MCF 10A (cell line): ENCODE measurements at regions not wholly inside any gene's neighbourhood (a gene's known extent, or its start where the extent isn't known, plus 50 kb on each side); places are given as distances from the start of the nearest gene placed in this dataset.

Experiments
- BruUV-seq: library from RNA; stranded (reverse); fragments of 400-500 nt; replicated peaks from 2 replicates; lab custom pipeline; 2021; lab: Mats Ljungman, UMichigan
- CTCF ChIA-PET: fragments of 300-600 bp; sonication (Branson Sonifier 250); formaldehyde crosslinking; extraction: SDS; loops from one replicate; lab custom pipeline; 2021; ENCODE audit warnings: antibody characterized with exemption, inconsistent platforms; lab: Yijun Ruan, JAX
- POLR2A ChIA-PET: fragments of 300-600, 350-650 bp; sonication (Branson Sonifier 250); formaldehyde crosslinking; extraction: SDS; loops from one replicate; lab custom pipeline; 2020; ENCODE audit warnings: antibody characterized with exemption, inconsistent platforms; lab: Yijun Ruan, JAX
- DNase-seq: peaks from one replicate; pipeline ENCODE4 v3.0.0-alpha.2; 2018; ENCODE audit not compliant: unreplicated experiment
- H3K27ac Mint-ChIP-seq: one replicate; pipeline ENCODE4 v1.8.0; 2022; ENCODE audit warnings: mild to moderate bottlenecking, low read depth, mixed read lengths; ENCODE audit not compliant: unreplicated experiment
- H3K27me3 Mint-ChIP-seq: one replicate; pipeline ENCODE4 v1.8.0; 2022; ENCODE audit warnings: mixed read lengths; ENCODE audit not compliant: insufficient read depth, unreplicated experiment
- H3K36me3 Mint-ChIP-seq: one replicate; pipeline ENCODE4 v1.8.0; 2022; ENCODE audit warnings: mild to moderate bottlenecking, moderate library complexity, mixed read lengths; ENCODE audit not compliant: insufficient read depth, unreplicated experiment
- H3K4me1 Mint-ChIP-seq: one replicate; pipeline ENCODE4 v1.8.0; 2022; ENCODE audit warnings: mixed read lengths; ENCODE audit not compliant: insufficient read depth, unreplicated experiment
- H3K4me3 Mint-ChIP-seq: one replicate; pipeline ENCODE4 v1.8.0; 2022; ENCODE audit warnings: mild to moderate bottlenecking, moderate library complexity, mixed read lengths; ENCODE audit not compliant: unreplicated experiment
- H3K9me3 Mint-ChIP-seq: one replicate; pipeline ENCODE4 v1.8.0; 2022; ENCODE audit warnings: mixed read lengths; ENCODE audit not compliant: unreplicated experiment
- intact Hi-C: fragments of 100-400 bp; cut with micrococcal nuclease; formaldehyde crosslinking; loops from 2 replicates; pipeline ENCODE4 v1.14.1; 2022
- TF ChIP-seq, protein P1 (sequence below): fragments of 200-600 bp; IDR thresholded peaks from one replicate; pipeline ENCODE4 v1.8.0; 2022; ENCODE audit warnings: antibody characterized with exemption, mild to moderate bottlenecking; ENCODE audit not compliant: unreplicated experiment

- no peaks in the 10 kb centered on the region for H3K36me3 Mint-ChIP-seq
- CTCF ChIA-PET: interaction anchor here (0.7 kb wide), 1 partner anchor 982 kb away, joined by 3 read pairs; no protein-coding TSS in a partner anchor
- TF ChIP-seq, protein P1, sequence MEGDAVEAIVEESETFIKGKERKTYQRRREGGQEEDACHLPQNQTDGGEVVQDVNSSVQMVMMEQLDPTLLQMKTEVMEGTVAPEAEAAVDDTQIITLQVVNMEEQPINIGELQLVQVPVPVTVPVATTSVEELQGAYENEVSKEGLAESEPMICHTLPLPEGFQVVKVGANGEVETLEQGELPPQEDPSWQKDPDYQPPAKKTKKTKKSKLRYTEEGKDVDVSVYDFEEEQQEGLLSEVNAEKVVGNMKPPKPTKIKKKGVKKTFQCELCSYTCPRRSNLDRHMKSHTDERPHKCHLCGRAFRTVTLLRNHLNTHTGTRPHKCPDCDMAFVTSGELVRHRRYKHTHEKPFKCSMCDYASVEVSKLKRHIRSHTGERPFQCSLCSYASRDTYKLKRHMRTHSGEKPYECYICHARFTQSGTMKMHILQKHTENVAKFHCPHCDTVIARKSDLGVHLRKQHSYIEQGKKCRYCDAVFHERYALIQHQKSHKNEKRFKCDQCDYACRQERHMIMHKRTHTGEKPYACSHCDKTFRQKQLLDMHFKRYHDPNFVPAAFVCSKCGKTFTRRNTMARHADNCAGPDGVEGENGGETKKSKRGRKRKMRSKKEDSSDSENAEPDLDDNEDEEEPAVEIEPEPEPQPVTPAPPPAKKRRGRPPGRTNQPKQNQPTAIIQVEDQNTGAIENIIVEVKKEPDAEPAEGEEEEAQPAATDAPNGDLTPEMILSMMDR: no peak
- no peaks in the 10 kb centered on the region for H3K27me3 Mint-ChIP-seq
- H3K9me3 Mint-ChIP-seq: no peaks in the 10 kb centered on the region
- POLR2A ChIA-PET: interaction anchor here (0.7 kb wide), 2 partner anchors 37 to 724 kb away, joined by 3 to 6 read pairs; no protein-coding TSS in a partner anchor
- DNase-seq: peak; percentile 67
- no TSS peak for BruUV-seq
- intact Hi-C loops: no loop called here
- H3K4me3 Mint-ChIP-seq: no peak overlapping the region
- H3K27ac Mint-ChIP-seq: no peak overlapping the region
- H3K4me1 Mint-ChIP-seq: peaks cover 7% of the 10 kb centered on the region
Observed at GRCh38 chr2:128623776-128624761, 305.4 kb upstream of the HS6ST1 start.

DNA sequence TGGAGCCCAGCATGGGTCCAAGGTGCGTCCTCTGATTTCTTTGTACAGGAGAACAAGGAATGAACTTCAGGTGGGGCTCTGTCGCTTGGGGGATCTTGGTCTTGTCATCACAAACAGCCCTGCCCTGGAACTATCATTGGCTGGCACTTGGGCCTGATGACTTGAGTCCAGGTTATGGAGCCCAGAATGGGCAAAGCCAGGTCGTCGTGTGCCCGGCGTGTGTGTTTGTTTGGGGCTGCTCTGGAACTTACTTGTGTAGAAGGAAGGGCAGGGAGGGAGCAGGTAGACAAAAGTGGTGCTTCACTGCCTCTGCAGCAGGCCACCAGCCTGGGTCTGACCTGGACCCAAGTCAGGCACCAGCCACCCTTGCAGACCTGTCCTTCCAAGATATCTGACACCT lies 306.3 kb upstream of the HS6ST1 start:
- no peaks in the 10 kb centered on the region for H3K27me3 Mint-ChIP-seq
- no peak overlapping the region for H3K27ac Mint-ChIP-seq
- H3K4me1 Mint-ChIP-seq: peaks cover 7% of the 10 kb centered on the region
- H3K4me3 Mint-ChIP-seq: no peak overlapping the region
- DNase-seq: no peak
- BruUV-seq: no TSS peak
- TF ChIP-seq, protein P1: no peak
- intact Hi-C loops: no loop called here
- H3K36me3 Mint-ChIP-seq: no peaks in the 10 kb centered on the region
- CTCF ChIA-PET: no interaction called here
- H3K9me3 Mint-ChIP-seq: no peaks in the 10 kb centered on the region
- POLR2A ChIA-PET: interaction anchor here (0.7 kb wide), 1 partner anchor 37 kb away, joined by 6 read pairs; no protein-coding TSS in a partner anchor

DNA sequence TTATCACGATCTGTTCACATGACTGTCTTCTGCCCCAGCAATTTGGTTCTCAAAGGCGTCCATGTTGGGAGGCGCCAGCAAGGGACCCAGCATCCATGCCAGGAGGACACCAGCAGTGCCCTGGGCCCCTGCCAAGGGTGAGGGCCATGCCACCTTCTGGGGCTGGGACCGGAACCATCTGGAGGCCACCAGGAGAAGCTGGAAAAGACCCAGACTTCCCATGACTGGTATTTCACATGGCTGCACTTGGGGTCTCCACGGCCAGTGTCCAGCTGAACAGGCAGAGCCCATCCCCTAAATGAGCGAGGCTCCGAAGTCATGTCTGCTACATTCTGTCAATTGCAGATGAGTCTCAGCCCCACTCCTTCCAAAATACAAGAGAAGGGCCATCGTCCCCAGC lies 306.8 kb upstream of the HS6ST1 start:
- CTCF ChIA-PET: no interaction called here
- Mint-ChIP-seq H3K4me1 (peaks cover 7% of the 10 kb centered on the region), H3K27me3 (no peaks in the 10 kb centered on the region), H3K4me3 (no peak overlapping the region), H3K9me3 (no peaks in the 10 kb centered on the region), H3K27ac (no peak overlapping the region), H3K36me3 (no peaks in the 10 kb centered on the region)
- POLR2A ChIA-PET: no interaction called here
- no TSS peak for BruUV-seq
- intact Hi-C loops: no loop called here
- no peak for DNase-seq
- TF ChIP-seq, protein P1: no peak

DNA sequence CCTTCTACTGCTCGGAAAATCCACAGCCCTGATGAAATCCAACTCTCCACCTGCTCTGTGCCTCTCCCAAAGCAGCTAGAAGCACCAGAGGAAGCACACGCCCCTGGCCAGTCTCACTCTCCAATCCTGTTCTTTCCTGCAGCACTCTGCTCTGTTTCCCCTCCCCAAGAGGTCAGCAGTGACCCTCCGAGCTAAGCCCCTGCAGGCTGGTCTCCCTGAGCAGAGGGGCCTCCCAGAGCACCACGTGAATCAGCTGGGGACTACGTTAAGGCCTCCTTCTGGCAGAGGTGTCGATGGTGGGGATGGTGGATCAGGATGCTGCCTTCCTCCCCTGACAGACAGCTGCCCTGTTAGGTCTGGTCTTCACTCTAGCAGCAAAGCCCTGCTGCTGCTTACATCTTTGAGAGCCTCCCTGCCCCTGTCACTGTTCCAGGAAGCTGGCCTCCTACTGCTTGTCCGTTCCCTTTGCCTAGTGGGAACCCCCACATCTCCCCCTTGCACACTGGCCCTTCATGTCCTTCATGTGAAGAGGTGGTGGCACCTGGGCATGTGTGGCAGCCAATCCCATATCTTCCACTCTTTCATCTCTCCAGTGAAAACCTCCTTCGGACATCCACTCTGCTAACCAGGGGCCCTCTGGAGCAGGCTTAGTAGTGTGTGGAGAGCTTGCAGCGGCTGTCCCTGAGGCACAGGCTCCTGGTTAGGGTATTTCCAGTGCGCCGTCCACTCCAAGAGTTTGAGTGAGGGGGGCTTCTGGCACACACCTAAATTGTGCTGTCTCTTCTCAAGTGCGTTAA lies 307.5 kb upstream of the HS6ST1 start:
- ChIA-PET CTCF (no interaction called here), POLR2A (no interaction called here)
- intact Hi-C loops: no loop called here
- H3K4me1 Mint-ChIP-seq: peaks cover 7% of the 10 kb centered on the region
- TF ChIP-seq, protein P1: no peak
- H3K27me3 Mint-ChIP-seq: no peaks in the 10 kb centered on the region
- no peaks in the 10 kb centered on the region for H3K9me3 Mint-ChIP-seq
- no TSS peak for BruUV-seq
- no peaks in the 10 kb centered on the region for H3K36me3 Mint-ChIP-seq
- no peak overlapping the region for H3K27ac Mint-ChIP-seq
- no peak overlapping the region for H3K4me3 Mint-ChIP-seq
- DNase-seq: no peak
